HG02763 (cell line): ENCODE measurements at regions not wholly inside any gene's neighbourhood (a gene's known extent, or its start where the extent isn't known, plus 50 kb on each side); places are given as distances from the start of the nearest gene placed in this dataset.
"Not testable (repeated sequence)": the region's sequence is repeated elsewhere in the genome, so short reads cannot be mapped to it uniquely, and the experiment has no call there.

Experiments
- ATAC-seq: cut with Tn5 transposase; IDR thresholded peaks from one replicate; pipeline ENCODE4 v1.9.1; 2021; ENCODE audit warnings: mild to moderate bottlenecking, moderate library complexity; ENCODE audit not compliant: unreplicated experiment

GRCh38 chr4:112026058-112026457, 119.2 kb upstream of the FAM241A start:
- ATAC-seq, result no peak

GRCh38 chr4:112029771-112030171, 115.5 kb upstream of the FAM241A start:
- no peak for ATAC-seq

DNA sequence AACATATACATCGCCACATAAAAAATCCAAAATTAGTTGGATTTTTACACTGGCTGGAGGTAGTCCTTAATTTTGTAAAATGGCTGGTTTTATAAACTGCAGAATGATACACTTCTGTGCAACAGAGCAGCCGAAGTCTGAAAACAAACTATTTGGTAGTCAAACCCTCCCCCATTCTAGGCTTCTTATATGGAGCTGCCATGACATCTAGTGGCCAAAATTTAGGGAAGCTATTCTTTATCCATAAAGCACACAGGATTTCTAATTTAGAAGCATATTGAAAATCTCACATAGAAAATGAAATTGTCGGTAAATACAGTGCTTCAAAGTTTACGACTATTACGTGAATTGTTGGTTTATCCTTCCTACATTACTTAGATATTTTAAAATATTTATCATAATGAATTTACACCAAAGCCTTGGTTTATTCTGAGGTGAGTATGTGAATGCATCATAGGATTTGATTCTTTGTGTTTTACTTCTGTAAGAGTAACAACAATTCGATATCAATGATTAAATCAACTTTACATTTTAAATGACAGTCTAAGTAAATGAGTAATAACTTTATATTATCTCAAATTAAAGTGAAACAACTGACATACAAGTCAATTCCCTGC, 113.4 kb upstream of the FAM241A start:
- peak; percentile 67 for ATAC-seq

DNA sequence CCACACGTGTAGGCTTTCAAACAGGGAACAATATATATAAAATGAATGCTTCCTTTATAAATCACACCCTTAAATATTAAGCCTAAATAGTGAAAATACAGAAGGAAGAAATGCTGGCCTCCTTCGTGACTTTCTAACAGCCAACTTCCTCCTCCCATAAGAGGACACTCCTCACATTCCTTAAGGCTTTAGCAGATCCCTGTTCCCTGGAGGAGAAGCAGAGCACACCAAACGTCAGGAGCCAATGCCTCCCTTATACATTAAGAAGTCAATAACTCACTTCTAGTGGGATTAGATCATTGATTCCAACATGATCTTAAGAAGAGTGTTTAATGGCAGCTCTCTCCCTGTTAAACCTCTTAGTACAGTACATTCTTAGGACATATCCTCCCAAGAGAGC, 108.4 kb upstream of the FAM241A start:
- ATAC-seq, result no peak

DNA sequence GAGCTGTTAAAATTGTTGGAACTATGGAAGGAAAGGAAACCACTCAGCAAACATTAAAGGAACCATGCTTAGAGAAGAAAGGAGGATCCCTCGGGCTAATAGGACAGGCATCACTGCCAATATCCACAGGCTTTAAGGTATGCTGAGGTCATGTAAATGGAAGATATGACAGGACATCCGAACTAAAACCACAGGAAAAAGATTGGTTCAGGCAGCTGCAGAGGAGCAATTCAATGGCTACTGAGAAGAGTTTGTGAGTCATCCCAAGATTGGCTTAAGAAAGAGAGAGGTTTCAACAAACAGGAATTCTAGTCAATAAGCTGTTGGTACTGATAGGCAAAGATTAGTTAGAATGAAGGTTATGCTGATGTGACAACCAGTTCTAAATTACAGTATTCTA, 106.4 kb upstream of the FAM241A start:
- no peak for ATAC-seq

- not testable (repeated sequence) for ATAC-seq
These were observed 96.1 kb upstream of the FAM241A start for GRCh38 chr4:112049119-112049518.

- ATAC-seq, result no peak
These were observed 91.4 kb upstream of the FAM241A start for GRCh38 chr4:112053825-112054350.

GRCh38 chr4:112055100-112055499, 90.2 kb upstream of the FAM241A start:
- ATAC-seq, result no peak

GRCh38 chr4:112057470-112057869, 87.8 kb upstream of the FAM241A start:
- ATAC-seq, result no peak

DNA sequence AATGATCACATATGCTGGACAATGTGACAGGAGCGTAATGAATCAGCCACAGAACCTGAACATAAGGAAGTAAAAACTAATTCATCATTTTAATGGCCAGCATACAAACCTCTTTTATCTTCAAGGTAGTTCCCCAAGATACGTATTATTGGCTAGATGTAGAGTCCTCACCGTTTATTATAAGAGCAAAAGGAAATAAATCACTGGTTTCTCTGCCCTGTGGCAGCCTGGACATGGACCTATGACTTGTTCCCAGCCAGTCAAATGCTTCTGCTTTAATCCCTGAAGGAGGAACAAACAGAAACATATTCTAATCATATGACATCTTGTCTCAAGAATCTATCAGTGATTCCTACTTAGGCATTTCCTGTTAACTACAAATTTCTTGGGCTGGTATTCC, 86.8 kb upstream of the FAM241A start:
- ATAC-seq, result no peak

GRCh38 chr4:112060212-112060611, 85.0 kb upstream of the FAM241A start:
- no peak for ATAC-seq

- no peak for ATAC-seq
These were observed 83.9 kb upstream of the FAM241A start for GRCh38 chr4:112061207-112061817.

DNA sequence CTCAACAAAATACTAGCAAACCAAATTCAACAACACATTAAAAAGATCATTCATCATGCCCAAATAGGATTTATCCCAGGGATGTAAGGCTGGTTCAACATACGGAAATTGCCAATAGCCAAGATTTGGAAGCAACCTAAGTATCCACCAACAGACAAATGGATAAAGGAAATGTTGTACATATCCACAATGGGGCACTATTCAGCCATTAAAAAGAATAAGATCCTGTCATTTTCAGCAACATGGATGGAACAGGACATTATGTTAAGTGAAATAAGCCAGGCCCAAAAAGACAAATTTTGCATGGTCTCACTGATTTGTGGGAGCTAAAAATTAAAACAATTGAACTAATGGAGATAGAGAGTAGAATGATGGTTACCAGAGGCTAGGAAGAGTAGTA, 82.0 kb upstream of the FAM241A start:
- no peak for ATAC-seq

- no peak for ATAC-seq
These were observed 76.1 kb upstream of the FAM241A start for GRCh38 chr4:112069110-112069509.

DNA sequence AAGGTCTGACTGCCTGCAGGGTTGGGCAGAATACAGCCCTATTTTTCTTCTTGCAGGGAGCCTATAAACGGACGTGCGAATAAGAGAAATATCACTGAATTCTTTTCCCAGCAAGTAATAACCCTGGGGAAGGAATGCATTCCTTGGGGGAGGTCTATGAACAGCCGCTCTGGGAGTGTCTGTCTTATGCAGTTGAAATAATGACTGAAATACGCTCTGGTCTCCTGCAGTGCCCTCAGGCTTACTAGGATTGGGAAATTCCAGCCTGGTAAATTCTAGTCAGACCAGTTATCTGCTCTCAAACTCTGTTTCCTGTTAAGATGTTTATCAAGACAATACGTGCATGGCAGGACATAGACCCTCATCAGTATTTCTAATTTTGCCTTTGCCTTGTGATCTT, 72.1 kb upstream of the FAM241A start:
- no peak for ATAC-seq

DNA sequence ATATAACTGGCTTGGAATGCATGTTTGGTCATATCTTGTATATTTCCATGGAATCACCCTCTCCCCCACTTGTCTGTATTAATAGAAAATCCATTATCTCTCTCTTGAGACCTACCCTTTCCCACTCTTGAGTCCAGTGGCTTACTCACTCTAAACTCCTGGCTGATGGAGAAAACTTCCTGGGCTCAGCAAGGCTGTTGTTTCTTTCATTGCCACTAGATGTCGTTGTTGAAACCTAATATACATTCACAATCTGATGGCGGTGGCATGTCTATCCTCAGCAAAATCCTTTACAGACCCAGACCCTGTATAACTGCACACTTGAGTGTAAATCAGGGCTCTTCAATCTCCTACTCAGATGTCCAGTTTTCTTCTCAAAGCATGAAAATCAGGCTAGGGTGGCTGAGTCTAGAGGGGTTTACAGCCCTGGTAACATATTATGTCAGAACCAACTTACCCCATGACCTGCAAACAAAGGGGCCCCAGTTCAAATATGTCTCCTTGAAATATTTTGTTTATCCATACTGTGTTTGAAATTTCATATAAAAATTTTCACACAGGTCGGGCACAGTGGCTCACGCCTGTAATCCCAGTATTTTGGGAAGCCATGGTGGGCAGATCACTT, 70.0 kb upstream of the FAM241A start:
- peak; percentile 74 for ATAC-seq

DNA sequence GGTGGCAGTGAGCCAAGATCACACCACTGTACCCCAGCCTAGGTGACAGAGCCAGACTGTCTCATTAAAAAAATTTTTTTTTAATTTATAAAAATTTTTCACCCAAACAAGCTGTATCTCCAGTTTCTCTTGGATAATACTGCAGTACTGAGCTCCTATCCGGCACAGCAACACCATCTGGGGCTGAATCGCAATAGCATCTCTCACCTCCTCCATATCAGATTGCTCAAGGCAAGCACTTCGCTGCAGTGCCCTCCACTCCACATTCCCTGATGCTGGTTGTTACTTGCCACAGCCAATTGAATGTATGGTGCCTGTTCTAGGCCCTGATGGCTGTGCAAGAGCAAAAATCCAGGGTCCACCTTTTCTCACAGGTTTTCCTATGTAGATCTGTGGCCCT, 69.3 kb upstream of the FAM241A start:
- ATAC-seq, result no peak

DNA sequence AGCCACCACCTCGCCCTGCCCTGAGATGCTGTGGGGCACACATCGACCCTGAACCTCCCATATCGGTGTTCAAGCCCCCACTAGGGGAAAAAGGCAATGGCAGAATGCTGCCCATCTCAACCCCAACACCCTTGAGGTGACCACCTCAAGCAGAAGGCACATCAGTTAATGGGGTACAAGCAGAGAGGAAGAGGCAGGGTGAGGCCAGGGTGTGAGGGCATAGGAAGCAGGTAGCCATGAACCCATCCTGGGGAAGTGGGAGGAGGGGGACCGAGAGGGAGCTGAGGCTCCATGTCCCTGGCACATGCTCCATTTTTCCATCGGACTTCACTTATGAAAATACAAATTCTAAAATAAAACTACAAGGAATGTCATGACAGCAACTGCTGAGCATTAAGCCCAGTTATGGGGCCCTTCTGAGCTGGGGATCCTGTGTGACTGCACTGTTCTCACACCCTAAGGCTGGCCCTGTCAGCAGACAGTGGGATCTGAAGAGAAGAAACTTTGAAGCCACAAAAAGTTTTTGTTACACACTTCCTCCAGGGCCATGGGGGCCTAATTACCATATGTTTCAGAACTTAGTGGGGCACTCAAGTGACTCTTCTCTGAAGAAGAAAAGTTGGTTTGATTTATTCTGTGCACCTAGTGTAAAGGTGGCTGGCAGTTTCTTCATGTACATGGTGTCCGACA, 68.2 kb upstream of the FAM241A start:
- no peak for ATAC-seq

GRCh38 chr4:112077743-112078142, 67.5 kb upstream of the FAM241A start:
- no peak for ATAC-seq

DNA sequence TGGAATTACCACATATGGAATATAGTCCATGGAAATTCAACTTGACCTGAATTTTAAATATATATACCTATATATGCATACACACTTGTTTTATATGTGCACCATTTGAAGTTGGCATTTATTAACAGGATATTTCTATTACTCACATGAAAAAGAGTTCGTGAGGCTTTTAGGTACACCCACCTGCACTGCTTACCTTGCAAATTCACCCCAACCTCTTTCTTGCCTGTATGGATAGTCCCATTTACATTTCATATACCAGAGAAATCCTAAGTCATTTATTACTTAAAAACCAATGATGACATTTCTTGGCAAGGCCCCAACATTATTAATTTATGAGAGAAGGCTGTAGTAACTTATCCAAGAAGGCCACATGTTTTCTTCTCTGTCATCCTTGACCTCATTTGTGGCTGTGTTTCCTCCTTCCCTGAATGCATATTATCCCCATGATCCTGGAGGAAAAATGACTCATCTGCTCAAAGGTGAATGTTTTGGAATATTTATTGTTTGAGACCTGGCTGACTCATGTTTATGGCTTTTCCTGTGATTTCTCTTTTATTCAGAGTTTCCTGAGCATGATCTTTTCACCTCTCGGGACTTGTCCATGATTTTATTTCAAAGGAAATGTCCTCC, 62.2 kb upstream of the FAM241A start:
- ATAC-seq, result no peak
